ENCODE measurements at regions not wholly inside any gene's neighbourhood (a gene's known extent, or its start where the extent isn't known, plus 50 kb on each side); places are given as distances from the start of the nearest gene placed in this dataset.

DNA sequence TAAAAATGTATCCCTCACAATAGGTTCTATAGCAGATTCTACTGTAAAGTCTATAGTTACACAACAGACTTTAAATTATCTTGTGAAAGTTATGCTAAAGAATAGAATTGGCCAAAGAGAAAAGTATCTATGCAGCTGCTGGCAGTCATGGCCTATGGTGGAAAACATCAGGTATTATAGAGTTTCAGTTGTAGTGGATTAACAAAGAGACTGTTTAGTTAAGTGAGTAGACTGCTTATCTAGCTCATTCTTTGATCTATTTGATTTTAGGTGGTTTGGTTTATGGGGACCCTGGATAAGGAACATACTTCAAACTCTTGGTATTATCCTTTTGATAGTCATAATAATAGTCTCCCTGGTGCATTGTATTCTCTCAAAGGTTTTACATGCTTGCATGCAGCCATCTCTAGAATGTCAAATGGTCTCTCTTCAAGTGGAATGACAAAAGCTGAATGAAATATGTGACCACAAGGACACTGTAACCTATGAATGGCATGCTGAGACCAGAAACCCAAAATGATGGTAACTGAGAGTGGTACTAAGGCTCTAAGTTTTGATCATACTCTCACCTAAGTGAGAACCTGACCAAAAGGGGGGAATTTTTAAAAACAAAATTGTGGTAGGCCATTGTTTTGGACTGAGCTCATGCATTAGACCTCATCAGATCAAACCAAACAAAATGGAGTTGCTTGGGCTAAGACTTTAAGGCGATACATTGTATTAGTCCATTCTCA lies 54.9 kb upstream of the NAMPT start:
- DNase-seq: no peak

DNA sequence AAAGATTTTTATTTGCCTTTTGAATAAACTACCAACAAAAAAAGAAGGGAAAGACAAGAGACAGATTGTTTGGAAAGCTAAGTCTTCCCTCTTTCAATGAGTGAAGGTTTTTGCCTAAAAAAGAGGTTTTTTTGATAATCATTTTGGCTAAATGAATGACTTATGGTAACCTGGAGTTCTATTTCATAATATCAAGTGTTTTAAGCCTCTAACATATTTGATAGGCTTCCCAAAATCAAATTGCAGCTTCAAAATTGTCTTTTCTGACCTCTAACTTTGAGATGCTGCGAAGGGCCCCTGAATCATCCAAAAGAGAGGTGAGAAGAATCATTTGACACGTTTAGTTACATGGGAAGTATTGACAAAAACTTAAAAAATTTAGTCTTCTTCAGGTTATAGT lies 53.0 kb upstream of the NAMPT start:
- DNase-seq: no peak

DNA sequence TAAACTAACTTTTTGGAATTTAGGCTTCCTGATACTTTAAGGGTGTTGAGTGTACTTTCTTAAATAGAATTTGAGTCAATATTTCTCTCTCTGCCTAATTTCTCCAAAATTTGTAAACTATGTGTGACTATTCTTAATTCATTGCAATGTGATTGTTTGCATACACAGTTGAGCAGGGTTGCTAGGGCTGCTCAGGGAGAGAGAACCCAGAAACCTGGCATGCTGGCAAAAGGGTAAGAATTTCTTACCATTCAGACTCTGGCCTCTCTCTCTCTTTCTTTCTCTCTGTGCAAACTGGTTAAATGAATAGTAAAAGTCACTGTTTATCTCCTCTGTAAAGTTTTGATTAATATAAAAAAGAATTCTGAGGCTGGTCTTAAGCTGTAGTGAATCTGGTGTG lies 51.0 kb upstream of the NAMPT start:
- DNase-seq: no peak
